Gastroesophageal sphincter (tissue), 3 donors: ENCODE measurements at regions not wholly inside any gene's neighbourhood (a gene's known extent, or its start where the extent isn't known, plus 50 kb on each side); places are given as distances from the start of the nearest gene placed in this dataset.

Experiments
- POLR2A ChIP-seq, 2 donors: fragments of 450-650 bp; IDR thresholded peaks; one replicate each; pipeline ENCODE4 v1.6.1; 2017; ENCODE audit warnings: antibody characterized with exemption in 2 of 2, mild to moderate bottlenecking in 2 of 2, moderate library complexity in 1 of 2
- POLR2AphosphoS5 ChIP-seq: sonication (generic); formaldehyde crosslinking; IDR thresholded peaks from one replicate; pipeline ENCODE4 v1.6.1; 2017; ENCODE audit warnings: antibody characterized with exemption
- TF ChIP-seq, protein P1 (sequence below), 4 experiments: fragments of 200-600 bp in 2 of 4; fragments of 450-650 bp in 2 of 4; sonication (generic) in 1 of 4; IDR thresholded peaks; one replicate each; pipeline ENCODE4 v1.5.1; 2017 to 2019; ENCODE audit warnings: antibody characterized with exemption in 4 of 4, mild to moderate bottlenecking in 2 of 4, moderate library complexity in 2 of 4

DNA sequence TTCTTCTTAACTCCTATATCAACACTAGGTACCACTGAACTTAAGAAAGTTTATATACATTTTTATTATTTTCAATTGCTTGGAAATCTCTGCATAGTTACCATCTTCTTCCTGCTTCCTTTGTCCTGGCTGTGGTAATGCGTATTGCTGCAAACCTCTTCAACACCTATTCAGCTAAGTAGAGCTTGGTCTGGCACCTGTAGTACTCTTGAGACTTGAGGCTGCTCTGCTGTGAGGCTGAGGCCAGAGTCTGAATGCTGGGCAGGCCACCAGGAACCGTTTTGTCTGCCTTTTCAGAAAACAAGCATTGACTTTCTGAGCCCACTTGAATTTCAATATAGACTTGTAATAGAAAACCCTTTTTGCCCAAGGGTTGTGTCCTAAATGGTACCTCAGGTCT, 52.0 kb upstream of the RGS2 start:
- TF ChIP-seq, protein P1, sequence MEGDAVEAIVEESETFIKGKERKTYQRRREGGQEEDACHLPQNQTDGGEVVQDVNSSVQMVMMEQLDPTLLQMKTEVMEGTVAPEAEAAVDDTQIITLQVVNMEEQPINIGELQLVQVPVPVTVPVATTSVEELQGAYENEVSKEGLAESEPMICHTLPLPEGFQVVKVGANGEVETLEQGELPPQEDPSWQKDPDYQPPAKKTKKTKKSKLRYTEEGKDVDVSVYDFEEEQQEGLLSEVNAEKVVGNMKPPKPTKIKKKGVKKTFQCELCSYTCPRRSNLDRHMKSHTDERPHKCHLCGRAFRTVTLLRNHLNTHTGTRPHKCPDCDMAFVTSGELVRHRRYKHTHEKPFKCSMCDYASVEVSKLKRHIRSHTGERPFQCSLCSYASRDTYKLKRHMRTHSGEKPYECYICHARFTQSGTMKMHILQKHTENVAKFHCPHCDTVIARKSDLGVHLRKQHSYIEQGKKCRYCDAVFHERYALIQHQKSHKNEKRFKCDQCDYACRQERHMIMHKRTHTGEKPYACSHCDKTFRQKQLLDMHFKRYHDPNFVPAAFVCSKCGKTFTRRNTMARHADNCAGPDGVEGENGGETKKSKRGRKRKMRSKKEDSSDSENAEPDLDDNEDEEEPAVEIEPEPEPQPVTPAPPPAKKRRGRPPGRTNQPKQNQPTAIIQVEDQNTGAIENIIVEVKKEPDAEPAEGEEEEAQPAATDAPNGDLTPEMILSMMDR (IDR thresholded peaks at IDR 0.05) = no peak
- TF ChIP-seq POLR2A (IDR thresholded peaks at IDR 0.05) (no peak), POLR2AphosphoS5 (no peak)
